ENCODE measurements at regions not wholly inside any gene's neighbourhood (a gene's known extent, or its start where the extent isn't known, plus 50 kb on each side); places are given as distances from the start of the nearest gene placed in this dataset.

- 77% methylated on average over 3 of the region's 3 CpGs for WGBS (ENCODE audit: low lambda C conversion rate)
- no peak overlapping the region for H3K9ac ChIP-seq
- no peaks in the 10 kb centered on the region for H3K9me3 ChIP-seq
- H3K79me2 ChIP-seq (ENCODE audit: insufficient read depth): no peaks in the 10 kb centered on the region
- H3K27me3 ChIP-seq (ENCODE audit: insufficient read depth): no peaks in the 10 kb centered on the region
- H3K4me2 ChIP-seq: no peak overlapping the region
- H3K4me1 ChIP-seq (ENCODE audit: control insufficient read depth in 1 of 2, insufficient read depth in 2 of 2, low read depth in 1 of 2, low read length in 1 of 2): peaks cover 0 to 7% of the 10 kb centered on the region in 2 experiments; a peak in 1 of 4 replicates
- H3F3A ChIP-seq (replicated peaks; ENCODE audit: insufficient read depth): no peaks in the 10 kb centered on the region
- DNase-seq: no peak
- H3K4me3 ChIP-seq (ENCODE audit: low read depth in 2 of 2, low read length in 1 of 2): no peak overlapping the region
- H3K36me3 ChIP-seq (replicated peaks in 1 of 2; ENCODE audit: control insufficient read depth in 1 of 2, insufficient read depth in 2 of 2, low read length in 1 of 2): no peaks in the 10 kb centered on the region
- no peaks in the 10 kb centered on the region for H3K9me2 ChIP-seq
- TF ChIP-seq RAD21 (IDR thresholded peaks at IDR 0.05; ENCODE audit: low read length): peak; percentile 61
- peak; percentile 33; the same call in 1 of the 2 replicates for TF ChIP-seq SMC3 (IDR thresholded peaks at IDR 0.05; ENCODE audit: low read depth, low read length)
- no peak for TF ChIP-seq RFX5 (IDR thresholded peaks at IDR 0.05; ENCODE audit: low read length)
- POLR2A ChIA-PET: interaction anchor here (0.7 to 3.1 kb wide), 8 partner anchors 91 to 307 kb away, joined by 3 to 22 read pairs (median 3); partner anchors contain the start of genes C1orf50 and P3H1
- H3K27ac ChIP-seq (ENCODE audit: low read depth in 2 of 2, low read length in 1 of 2): no peak overlapping the region
- no peak overlapping the region for H2AFZ ChIP-seq (ENCODE audit: low read depth)
- CTCF ChIA-PET: interaction anchor here (0.5 to 18.4 kb wide), 92 partner anchors 8 to 736 kb away, joined by 3 to 607 read pairs (median 5); partner anchors contain the start of genes C1orf50, P3H1, TMEM269 and ZNF691
- H4K20me1 ChIP-seq (ENCODE audit: insufficient read depth): no peaks in the 10 kb centered on the region
These were observed 97.8 kb downstream of the EBNA1BP2 start for GRCh38 chr1:43074244-43074643.

DNA sequence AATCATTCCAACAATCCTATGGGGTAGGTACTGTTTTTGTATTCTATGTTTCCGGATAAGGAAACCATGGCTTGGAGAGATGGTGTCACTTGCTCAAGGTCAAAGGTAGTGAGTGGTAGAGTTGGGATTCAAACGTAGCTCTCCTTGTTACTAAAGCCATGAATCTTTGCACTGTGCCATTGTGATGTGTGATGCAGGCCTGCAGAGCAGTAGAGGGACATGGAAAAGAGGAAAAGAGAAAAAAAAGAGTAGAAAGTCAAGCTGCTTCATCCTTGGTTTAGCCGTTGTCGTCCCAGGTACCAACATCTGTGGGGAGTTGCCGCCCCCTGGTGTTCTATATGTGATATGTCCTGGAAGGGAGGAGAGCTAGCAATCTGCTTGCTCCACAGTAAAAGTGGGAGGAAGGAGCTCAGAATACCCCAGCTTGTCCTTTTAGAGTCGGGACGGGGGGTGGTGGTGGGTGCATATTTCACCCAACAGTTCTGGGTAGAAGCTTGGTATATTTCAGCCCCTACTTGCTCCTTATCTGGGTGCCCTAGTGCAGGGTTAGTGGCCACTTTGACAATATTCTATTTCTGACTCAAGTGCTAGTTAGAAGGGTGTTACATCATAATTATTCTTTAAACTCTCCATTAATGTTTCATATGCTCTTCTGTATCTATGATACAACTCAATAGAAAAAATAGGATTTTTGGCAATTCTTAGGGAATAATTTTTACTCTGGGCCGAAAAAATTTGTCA lies 98.4 kb downstream of the EBNA1BP2 start:
- Histone ChIP-seq H3K27ac (ENCODE audit: low read depth in 2 of 2, low read length in 1 of 2) (no peak overlapping the region), H3F3A (replicated peaks; ENCODE audit: insufficient read depth) (no peaks in the 10 kb centered on the region), H3K9me3 (no peaks in the 10 kb centered on the region), H3K36me3 (replicated peaks in 1 of 2; ENCODE audit: control insufficient read depth in 1 of 2, insufficient read depth in 2 of 2, low read length in 1 of 2) (no peaks in the 10 kb centered on the region), H3K9me2 (no peaks in the 10 kb centered on the region), H3K4me1 (ENCODE audit: control insufficient read depth in 1 of 2, insufficient read depth in 2 of 2, low read depth in 1 of 2, low read length in 1 of 2) (peaks cover 0 to 10% of the 10 kb centered on the region in 2 experiments; a peak in 1 of 4 replicates), H3K79me2 (ENCODE audit: insufficient read depth) (no peaks in the 10 kb centered on the region), H4K20me1 (ENCODE audit: insufficient read depth) (no peaks in the 10 kb centered on the region), H3K27me3 (ENCODE audit: insufficient read depth) (no peaks in the 10 kb centered on the region), H3K4me2 (no peak overlapping the region), H2AFZ (ENCODE audit: low read depth) (no peak overlapping the region), H3K4me3 (ENCODE audit: low read depth in 2 of 2, low read length in 1 of 2) (no peak overlapping the region; a peak in 1 of 4 replicates), H3K9ac (no peak overlapping the region)
- CTCF ChIA-PET: interaction anchor here (0.5 to 18.4 kb wide), 94 partner anchors 8 to 735 kb away, joined by 3 to 607 read pairs (median 5); partner anchors contain the start of genes C1orf50, P3H1, TMEM269 and ZNF691
- POLR2A ChIA-PET: interaction anchor here (0.5 to 3.1 kb wide), 10 partner anchors 90 to 306 kb away, joined by 3 to 22 read pairs (median 3); partner anchors contain the start of genes C1orf50 and P3H1
- peak; percentile 81 for DNase-seq
- WGBS (ENCODE audit: low lambda C conversion rate): 25% methylated on average over 8 of the region's 8 CpGs
- no peak for TF ChIP-seq CHD2 (IDR thresholded peaks at IDR 0.05; ENCODE audit: low read length, partially characterized antibody)
- no peak for TF ChIP-seq GATA2 (CRISPR knock-in tag; IDR thresholded peaks at IDR 0.05)
- no peak for TF ChIP-seq JUND (IDR thresholded peaks at IDR 0.05)
- TF ChIP-seq, protein P1, sequence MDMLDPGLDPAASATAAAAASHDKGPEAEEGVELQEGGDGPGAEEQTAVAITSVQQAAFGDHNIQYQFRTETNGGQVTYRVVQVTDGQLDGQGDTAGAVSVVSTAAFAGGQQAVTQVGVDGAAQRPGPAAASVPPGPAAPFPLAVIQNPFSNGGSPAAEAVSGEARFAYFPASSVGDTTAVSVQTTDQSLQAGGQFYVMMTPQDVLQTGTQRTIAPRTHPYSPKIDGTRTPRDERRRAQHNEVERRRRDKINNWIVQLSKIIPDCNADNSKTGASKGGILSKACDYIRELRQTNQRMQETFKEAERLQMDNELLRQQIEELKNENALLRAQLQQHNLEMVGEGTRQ (IDR thresholded peaks at IDR 0.05; ENCODE audit: borderline replicate concordance, low read depth, low read length): no peak
- TF ChIP-seq, protein P2, sequence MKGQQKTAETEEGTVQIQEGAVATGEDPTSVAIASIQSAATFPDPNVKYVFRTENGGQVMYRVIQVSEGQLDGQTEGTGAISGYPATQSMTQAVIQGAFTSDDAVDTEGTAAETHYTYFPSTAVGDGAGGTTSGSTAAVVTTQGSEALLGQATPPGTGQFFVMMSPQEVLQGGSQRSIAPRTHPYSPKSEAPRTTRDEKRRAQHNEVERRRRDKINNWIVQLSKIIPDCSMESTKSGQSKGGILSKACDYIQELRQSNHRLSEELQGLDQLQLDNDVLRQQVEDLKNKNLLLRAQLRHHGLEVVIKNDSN (IDR thresholded peaks at IDR 0.05; ENCODE audit: borderline replicate concordance, low read depth): no peak
- TF ChIP-seq IRF3 (IDR thresholded peaks at IDR 0.05; ENCODE audit: low read depth, low read length): no peak
- TF ChIP-seq MEF2A (IDR thresholded peaks at IDR 0.05; ENCODE audit: borderline replicate concordance, low read depth): no peak
- 0 out of 2 replicates have a peak, but pooled peaks have one; percentile 29 for TF ChIP-seq RCOR1 (IDR thresholded peaks at IDR 0.05; ENCODE audit: low read length)
- TF ChIP-seq FOXJ3 (CRISPR knock-in tag; IDR thresholded peaks at IDR 0.05): no peak
- peak; percentile 99 for TF ChIP-seq RAD21 (IDR thresholded peaks at IDR 0.05; ENCODE audit: low read length)
- TF ChIP-seq REST (IDR thresholded peaks at IDR 0.05; ENCODE audit: low read depth, low read length): no peak
- no peak for TF ChIP-seq TCF12 (IDR thresholded peaks at IDR 0.05)
- no peak for TF ChIP-seq FOXM1 (IDR thresholded peaks at IDR 0.05; ENCODE audit: low read depth)
- TF ChIP-seq SIN3A (IDR thresholded peaks at IDR 0.05; ENCODE audit: borderline replicate concordance, low read depth, low read length): no peak
- TF ChIP-seq ZBTB33 (IDR thresholded peaks at IDR 0.05; ENCODE audit: borderline replicate concordance, low read depth): no peak

Measured in SK-N-SH (cell line).